GM12878 (cell line): ENCODE measurements at regions not wholly inside any gene's neighbourhood (a gene's known extent, or its start where the extent isn't known, plus 50 kb on each side); places are given as distances from the start of the nearest gene placed in this dataset.

Source experiments
- ATAC-seq: fragments of 200-7000 bp; cut with Tn5 transposase; 3 replicates; pipeline ENCODE4 v1.9.1; 2020; ENCODE audit warnings: mild to moderate bottlenecking, moderate library complexity
- BruUV-seq: library from RNA; stranded (reverse); fragments of 400-500 nt; replicated peaks from 2 replicates; lab custom pipeline; 2021; lab: Mats Ljungman, UMichigan
- CTCF ChIA-PET: fragments of 300-600 bp; sonication (Branson Sonifier 250); formaldehyde crosslinking; extraction: SDS; loops from one replicate; lab custom pipeline; 2021; ENCODE audit warnings: inconsistent platforms; lab: Yijun Ruan, JAX
- POLR2A ChIA-PET: fragments of 350-600 bp; formaldehyde crosslinking; extraction: SDS; loops from one replicate; lab custom pipeline; 2021; ENCODE audit warnings: inconsistent platforms; lab: Charles Lee
- RAD21 ChIA-PET: fragments of 300-600 bp; sonication (Branson Sonifier 250); formaldehyde crosslinking; loops from one replicate; lab custom pipeline; 2023; ENCODE audit warnings: antibody characterized with exemption; ENCODE audit not compliant: unreplicated experiment; lab: Charles Lee
- SMC1A ChIA-PET: fragments of 300-600 bp; sonication (Branson Sonifier 250); formaldehyde crosslinking; loops from one replicate; lab custom pipeline; 2023; ENCODE audit not compliant: unreplicated experiment, uncharacterized antibody; lab: Charles Lee
- DNase-seq: peaks from one replicate; pipeline ENCODE4 v3.0.0-alpha.2; 2011; ENCODE audit warnings: low read depth, low spot score
- FAIRE-seq: peaks from 3 replicates; lab custom pipeline; 2011; peaks lifted over from hg19 to GRCh38; lab: Jason Lieb, UNC
- H2AFZ ChIP-seq: 2 replicates; pipeline ENCODE4 v1.6.0; 2011; ENCODE audit warnings: low read depth, low read length, control low read depth; ENCODE audit not compliant: control insufficient read depth
- H3K27ac ChIP-seq: 2 replicates; pipeline ENCODE4 v1.5.1; 2011; ENCODE audit warnings: control low read depth; ENCODE audit not compliant: control insufficient read depth, insufficient read depth
- H3K27me3 ChIP-seq, 2 experiments: replicated peaks in 1 of 2; 2 replicates each; pipeline versions ENCODE4 v1.6.0 to v1.6.1; 2011; ENCODE audit warnings: low read length in 1 of 2; ENCODE audit not compliant: control insufficient read depth in 2 of 2, insufficient read depth in 2 of 2
- H3K36me3 ChIP-seq, 2 experiments: 2 replicates each; pipeline ENCODE4 v1.5.1; 2011; ENCODE audit warnings: low read length in 1 of 2; ENCODE audit not compliant: control insufficient read depth in 2 of 2, insufficient read depth in 2 of 2
- H3K4me1 ChIP-seq: 2 replicates; pipeline ENCODE4 v1.6.1; 2011; ENCODE audit warnings: mild to moderate bottlenecking, low read length, moderate library complexity, mixed read lengths; ENCODE audit not compliant: control insufficient read depth, insufficient read depth
- H3K4me2 ChIP-seq: 2 replicates; pipeline ENCODE4 v1.6.0; 2011; ENCODE audit warnings: control low read depth; ENCODE audit not compliant: control insufficient read depth, insufficient read depth
- H3K4me3 ChIP-seq: fragments of 200-600 bp; sonication (generic); 2 replicates; pipeline ENCODE4 v1.5.1; 2016
- H3K79me2 ChIP-seq: 2 replicates; pipeline ENCODE4 v1.6.0; 2011; ENCODE audit warnings: low read length; ENCODE audit not compliant: control insufficient read depth, insufficient read depth
- H3K9ac ChIP-seq: 2 replicates; pipeline ENCODE4 v1.8.0; 2011; ENCODE audit warnings: low read length, control low read depth, mixed read lengths; ENCODE audit not compliant: control insufficient read depth, insufficient read depth
- H3K9me3 ChIP-seq: replicated peaks from 3 replicates; pipeline ENCODE4 v1.5.1; 2011; ENCODE audit warnings: mild to moderate bottlenecking, low read length; ENCODE audit not compliant: control insufficient read depth, insufficient read depth
- H4K20me1 ChIP-seq: 2 replicates; pipeline ENCODE4 v1.6.0; 2011; ENCODE audit not compliant: control insufficient read depth, insufficient read depth
- BACH1 ChIP-seq: fragments of 450-650 bp; IDR thresholded peaks from 2 replicates; pipeline ENCODE4 v1.6.1; 2017; ENCODE audit warnings: mild to moderate bottlenecking, borderline replicate concordance
- BMI1 ChIP-seq: fragments of 450-650 bp; IDR thresholded peaks from 2 replicates; pipeline ENCODE4 v1.6.1; 2016; ENCODE audit warnings: mild to moderate bottlenecking, moderate library complexity, borderline replicate concordance
- CTCF ChIP-seq, 3 experiments: IDR thresholded peaks in 2 of 3; conservative IDR thresholded peaks in 1 of 3; 2 replicates each; pipeline ENCODE4 v1.5.1; 2011; ENCODE audit warnings: low read depth in 3 of 3, low read length in 3 of 3, mild to moderate bottlenecking in 3 of 3, control low read depth in 2 of 3, moderate library complexity in 2 of 3, inconsistent platforms in 1 of 3, mixed read lengths in 1 of 3; ENCODE audit not compliant: control insufficient read depth in 2 of 3, insufficient read depth in 1 of 3; ENCODE audit errors: extremely low read depth in 1 of 3
- ETV6 ChIP-seq, 2 experiments: fragments of 450-650 bp in 1 of 2; IDR thresholded peaks in 1 of 2; conservative IDR thresholded peaks in 1 of 2; 2 replicates each; pipeline ENCODE4 v1.6.1; 2014; ENCODE audit warnings: antibody characterized with exemption in 1 of 2, borderline replicate concordance in 1 of 2, low read depth in 1 of 2, mild to moderate bottlenecking in 1 of 2, moderate library complexity in 1 of 2
- KDM1A ChIP-seq: fragments of 200-600 bp; sonication (generic); IDR thresholded peaks from 2 replicates; pipeline ENCODE4 v1.6.1; 2016; ENCODE audit warnings: borderline replicate concordance
- RFX5 ChIP-seq: IDR thresholded peaks from 2 replicates; pipeline ENCODE4 v1.6.1; 2011; ENCODE audit warnings: low read depth, low read length, improper control_type of control experiment
- SMAD1 ChIP-seq: fragments of 450-650 bp; IDR thresholded peaks from 2 replicates; pipeline ENCODE4 v1.6.1; 2018; ENCODE audit warnings: mild to moderate bottlenecking, low read depth; ENCODE audit not compliant: partially characterized antibody
- SMAD5 ChIP-seq: IDR thresholded peaks from 2 replicates; pipeline ENCODE4 v1.6.1; 2016; ENCODE audit warnings: antibody characterized with exemption, low read depth
- SREBF1 ChIP-seq: IDR thresholded peaks from 2 replicates; pipeline ENCODE4 v1.6.1; 2012; ENCODE audit warnings: mild to moderate bottlenecking, low read length
- TAF1 ChIP-seq: IDR thresholded peaks from 2 replicates; pipeline ENCODE4 v1.6.1; 2011; ENCODE audit warnings: mild to moderate bottlenecking, low read depth, low read length, borderline replicate concordance
- ZNF207 ChIP-seq: fragments of 450-650 bp; IDR thresholded peaks from 2 replicates; pipeline ENCODE4 v1.6.1; 2014; ENCODE audit warnings: antibody characterized with exemption, mild to moderate bottlenecking, borderline replicate concordance
- ZNF622 ChIP-seq: fragments of 450-650 bp; IDR thresholded peaks from 2 replicates; pipeline ENCODE4 v1.6.1; 2017; ENCODE audit warnings: mild to moderate bottlenecking, inconsistent platforms
- WGBS: methylation state at CpG from one replicate; pipeline ENCODE4 v1.1.6; 2016; ENCODE audit warnings: low lambda C conversion rate; ENCODE audit not compliant: insufficient replicate concordance, insufficient coverage; ENCODE audit errors: missing lambda C conversion rate; 5-methylcytosine and 5-hydroxymethylcytosine counted together
- in situ Hi-C: fragments of 300-500 bp; cut with MboI; formaldehyde crosslinking; loops from 9 replicates; pipeline ENCODE4 v1.14.3; 2018; ENCODE audit warnings: mixed read lengths
- intact Hi-C: fragments of 100-400 bp; cut with micrococcal nuclease; formaldehyde crosslinking; loops from one replicate; pipeline ENCODE4 v1.14.2; 2022; ENCODE audit not compliant: unreplicated experiment

GRCh38 chr3:22113453-22113852, 362.4 kb upstream of the ZNF385D start:
- Histone ChIP-seq H3K79me2 (no peaks in the 10 kb centered on the region), H3K9ac (no peak overlapping the region), H3K4me3 (no peak overlapping the region), H3K9me3 (no peaks in the 10 kb centered on the region), H3K4me1 (no peaks in the 10 kb centered on the region), H3K27ac (no peak overlapping the region), H3K36me3 (no peaks in the 10 kb centered on the region), H3K27me3 (no peaks in the 10 kb centered on the region), H3K4me2 (no peak overlapping the region), H2AFZ (no peak overlapping the region), H4K20me1 (no peaks in the 10 kb centered on the region)
- TF ChIP-seq ZNF622 (no peak), SREBF1 (no peak), SMAD5 (no peak), BACH1 (no peak), RFX5 (no peak), KDM1A (no peak), ETV6 (conservative IDR thresholded peaks at IDR 0.05 in 1 of 2, IDR thresholded peaks at IDR 0.05 in 1 of 2; ENCODE audit: borderline replicate concordance in 1 of 2, low read depth in 1 of 2) (no peak), CTCF (IDR thresholded peaks at IDR 0.05 in 2 of 3, conservative IDR thresholded peaks at IDR 0.05 in 1 of 3; ENCODE audit: control insufficient read depth in 2 of 3, extremely low read depth in 1 of 3, insufficient read depth in 1 of 3, low read depth in 3 of 3, low read length in 3 of 3) (no peak), TAF1 (no peak), SMAD1 (no peak), ZNF207 (no peak), BMI1 (no peak)
- in situ Hi-C loops = no loop called here
- ChIA-PET RAD21 (no interaction called here), SMC1A (interaction anchor here (0.7 kb wide), 1 partner anchor 242 kb away, joined by 3 read pairs; no protein-coding TSS in a partner anchor), POLR2A (no interaction called here), CTCF (interaction anchor here (0.8 to 1.8 kb wide), 2 partner anchors 11 to 24 kb away, joined by 3 to 4 read pairs; no protein-coding TSS in a partner anchor)
- intact Hi-C loops = no loop called here
- FAIRE-seq = no peak
- no peak for DNase-seq
- WGBS = 2% methylated on average over 3 of the region's 3 CpGs
- no peak for ATAC-seq
- no TSS peak for BruUV-seq
